ENCODE measurements at regions not wholly inside any gene's neighbourhood (a gene's known extent, or its start where the extent isn't known, plus 50 kb on each side); places are given as distances from the start of the nearest gene placed in this dataset.

DNA sequence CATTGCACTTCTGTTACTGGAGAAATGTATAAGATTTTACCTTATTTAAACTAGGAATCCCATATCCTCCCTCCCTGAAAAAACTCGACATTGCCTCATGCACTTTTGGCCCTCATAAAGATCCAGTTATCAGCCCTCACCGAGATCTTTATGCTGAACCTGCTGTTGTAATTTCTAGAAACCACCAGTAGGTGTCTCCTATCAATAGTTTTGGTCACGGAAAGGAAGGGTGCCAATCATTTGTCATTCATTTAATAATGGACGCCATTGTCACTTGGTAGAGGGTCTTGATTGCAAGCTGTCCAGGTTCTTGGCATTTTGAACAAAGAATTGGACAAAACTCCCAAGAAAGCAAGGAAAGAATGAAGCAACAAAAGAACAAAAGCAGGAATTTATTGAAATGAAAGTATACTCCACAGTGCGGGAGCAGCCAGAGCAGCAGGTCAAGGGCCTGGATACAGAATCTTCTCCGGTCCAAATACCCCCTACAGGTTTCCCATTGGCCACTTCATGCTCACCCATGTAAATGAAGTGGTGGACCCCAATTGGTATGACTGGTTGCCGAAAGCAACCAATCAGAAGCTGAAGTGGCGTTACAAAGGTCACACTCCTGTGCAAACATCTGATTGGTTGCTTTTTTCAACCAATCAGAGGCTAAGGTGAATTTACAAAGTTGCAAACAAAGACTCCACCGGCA lies 524.3 kb downstream of the PSAT1 start:
- no peak for DNase-seq

- DNase-seq = no peak
Measured at GRCh38 chr9:78826527-78826926, 529.6 kb downstream of the PSAT1 start.

- no peak for DNase-seq
Measured at GRCh38 chr9:78828521-78828920, 531.6 kb downstream of the PSAT1 start.

- no peak for DNase-seq
Measured at GRCh38 chr9:78830301-78830700, 533.4 kb downstream of the PSAT1 start.

DNA sequence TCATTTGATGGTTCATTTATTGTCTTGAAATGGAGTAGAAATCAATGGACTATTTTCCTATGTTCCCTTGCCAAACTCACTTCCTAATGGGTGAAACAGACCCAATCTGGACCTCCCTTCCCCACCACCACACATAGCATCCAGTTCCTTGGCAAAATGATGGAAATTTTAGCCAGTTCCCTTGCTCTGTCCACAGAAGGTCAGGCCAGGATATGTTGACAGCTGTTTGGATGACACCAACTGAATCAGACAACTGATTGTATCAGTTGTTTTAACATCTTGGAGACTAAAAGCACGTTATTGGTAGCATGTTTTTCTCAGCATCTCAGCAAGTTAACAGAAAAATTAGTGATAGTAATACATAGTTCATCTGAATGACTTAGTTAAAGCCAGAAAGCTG lies 534.8 kb downstream of the PSAT1 start:
- no peak for DNase-seq

DNA sequence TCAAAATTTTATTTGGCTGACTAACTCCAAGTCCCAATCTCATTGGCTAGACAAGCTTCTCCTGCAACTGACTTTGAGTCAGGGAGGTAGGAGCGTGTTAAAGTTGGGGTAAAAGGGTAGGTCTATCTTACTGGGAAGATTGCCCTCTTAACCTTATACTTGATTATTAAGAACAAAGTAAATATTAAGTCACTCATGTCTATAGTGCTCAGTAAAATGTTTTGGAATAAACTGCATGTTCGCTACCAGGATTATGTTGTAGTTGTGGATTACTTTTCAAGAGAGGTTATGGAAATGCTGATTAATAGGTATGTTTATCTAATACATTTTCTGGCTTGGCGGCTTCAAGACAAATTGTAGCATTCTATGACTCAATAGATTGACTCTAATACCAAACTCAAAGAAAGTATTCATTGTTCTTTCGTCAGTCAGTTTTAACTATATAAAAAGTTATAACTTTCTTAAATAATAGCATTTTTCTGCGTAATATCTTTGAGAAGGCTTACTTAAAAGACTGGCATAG lies 539.1 kb downstream of the PSAT1 start:
- no peak for DNase-seq

DNA sequence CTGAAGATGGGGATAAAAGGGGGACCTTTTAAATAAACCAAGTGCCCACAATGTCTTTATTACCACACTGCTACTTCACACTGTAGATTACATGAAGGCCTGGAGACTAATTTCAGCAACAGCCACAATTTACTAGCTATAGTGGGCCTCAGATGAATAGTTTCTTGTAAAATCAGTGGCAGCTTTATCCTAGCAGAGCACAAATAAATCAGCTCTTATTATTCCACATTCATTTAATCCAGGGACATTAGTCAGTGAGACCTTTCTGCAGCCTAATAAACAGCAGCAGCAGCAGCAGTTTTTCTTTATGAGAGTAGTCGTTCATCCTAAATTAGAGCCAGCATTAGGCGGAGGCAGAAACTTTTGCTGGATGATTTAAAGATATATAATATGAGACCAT lies 542.3 kb downstream of the PSAT1 start:
- DNase-seq = no peak

DNA sequence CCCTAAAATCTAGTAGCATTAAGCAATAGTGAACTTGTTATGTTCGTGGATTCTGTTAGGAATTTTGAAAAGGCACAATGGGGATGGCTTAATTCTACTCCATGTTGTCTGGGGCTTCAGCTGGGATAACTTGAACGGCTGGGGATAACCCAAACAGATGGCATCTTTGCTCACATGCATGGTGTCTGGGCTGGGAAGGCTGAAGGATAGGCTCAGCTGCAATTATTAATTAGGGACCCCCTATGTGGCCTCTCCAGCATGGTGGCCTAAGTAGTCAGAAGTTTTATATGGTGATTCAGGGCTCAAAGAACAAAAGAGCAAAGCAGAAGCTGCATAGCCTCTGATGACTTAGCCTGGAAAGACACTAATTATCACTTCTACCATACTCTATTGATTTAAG lies 551.1 kb downstream of the PSAT1 start:
- no peak for DNase-seq

- DNase-seq = no peak
Measured at GRCh38 chr9:78856144-78856543, 559.2 kb downstream of the PSAT1 start.

DNA sequence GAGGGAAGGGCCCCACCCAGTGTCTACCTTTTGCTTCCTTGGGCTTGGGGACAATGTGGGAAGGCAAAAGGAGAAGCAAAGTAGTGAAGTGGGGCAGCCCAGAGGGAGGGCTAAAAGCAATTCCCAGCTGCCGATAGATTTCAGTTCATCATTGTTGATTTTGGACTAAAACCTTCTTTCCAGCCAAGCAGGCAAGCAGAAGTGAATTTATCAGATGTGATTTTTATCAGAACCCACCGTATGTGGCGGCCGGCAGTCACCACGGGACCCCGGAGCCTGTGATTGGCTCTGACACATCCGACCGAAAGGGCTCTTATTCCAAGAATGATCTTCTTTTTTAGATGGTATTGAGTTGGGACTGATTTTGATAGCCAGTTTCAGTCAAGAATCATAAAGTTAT lies 559.9 kb downstream of the PSAT1 start:
- no peak for DNase-seq

DNA sequence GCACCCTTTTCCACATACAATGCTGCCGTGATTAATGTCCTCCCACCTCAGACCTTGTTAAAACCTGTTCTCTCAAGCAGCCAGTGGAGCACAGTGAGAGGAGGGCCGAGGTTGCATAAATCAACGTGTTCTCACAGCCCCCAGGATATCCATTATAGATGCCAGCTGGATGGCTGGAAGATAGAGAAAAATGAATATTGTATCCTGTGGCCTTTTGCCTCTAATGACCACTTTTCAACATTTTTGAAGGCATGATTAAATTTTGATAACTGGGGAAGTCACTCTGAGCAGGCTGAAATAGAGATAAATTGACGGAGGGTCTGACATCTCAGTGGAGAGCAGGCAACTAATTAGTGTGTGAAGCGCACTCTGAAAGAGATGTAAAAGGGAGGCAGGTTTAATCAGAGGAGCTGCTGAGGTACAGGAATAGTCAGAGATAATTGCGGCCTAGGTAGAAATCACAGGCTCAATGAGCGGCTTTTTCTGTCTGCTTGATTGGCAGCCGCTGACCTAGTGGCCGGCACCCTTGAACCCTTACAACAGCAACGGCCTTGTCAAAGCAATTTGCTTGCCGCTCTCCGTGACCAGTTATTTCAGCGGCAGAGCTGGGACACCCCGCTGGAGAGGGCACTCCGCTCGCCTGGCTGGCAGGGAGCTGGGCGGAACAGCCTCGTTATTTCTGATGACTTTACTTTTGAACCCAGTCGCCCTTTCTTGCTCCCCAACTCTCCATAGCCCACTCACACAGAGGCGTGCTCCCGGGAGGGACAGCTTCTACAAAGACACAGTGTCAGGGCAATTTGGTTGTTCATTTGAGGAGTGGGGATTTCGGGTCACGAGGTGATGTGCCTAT lies 560.7 kb downstream of the PSAT1 start:
- no peak for DNase-seq

DNA sequence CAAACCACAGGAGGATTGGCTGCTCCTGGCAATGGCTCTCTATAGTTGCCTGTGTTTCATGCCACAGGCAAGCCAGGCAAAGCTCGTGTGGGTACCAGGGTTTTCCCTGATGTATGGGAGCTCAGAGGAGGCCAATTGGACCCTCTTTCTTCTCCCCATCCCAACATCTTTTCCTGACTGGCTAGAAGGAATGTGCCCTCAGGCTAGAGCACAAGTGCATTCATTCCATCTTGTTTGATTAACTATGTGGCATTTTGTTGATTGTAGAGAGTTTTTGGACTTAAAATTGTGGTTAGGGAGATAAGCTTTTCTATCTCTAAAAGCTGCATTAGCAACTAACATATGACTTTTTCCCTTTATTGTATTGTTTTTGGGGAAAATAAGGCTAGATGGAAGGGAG lies 561.3 kb downstream of the PSAT1 start:
- DNase-seq = no peak

DNA sequence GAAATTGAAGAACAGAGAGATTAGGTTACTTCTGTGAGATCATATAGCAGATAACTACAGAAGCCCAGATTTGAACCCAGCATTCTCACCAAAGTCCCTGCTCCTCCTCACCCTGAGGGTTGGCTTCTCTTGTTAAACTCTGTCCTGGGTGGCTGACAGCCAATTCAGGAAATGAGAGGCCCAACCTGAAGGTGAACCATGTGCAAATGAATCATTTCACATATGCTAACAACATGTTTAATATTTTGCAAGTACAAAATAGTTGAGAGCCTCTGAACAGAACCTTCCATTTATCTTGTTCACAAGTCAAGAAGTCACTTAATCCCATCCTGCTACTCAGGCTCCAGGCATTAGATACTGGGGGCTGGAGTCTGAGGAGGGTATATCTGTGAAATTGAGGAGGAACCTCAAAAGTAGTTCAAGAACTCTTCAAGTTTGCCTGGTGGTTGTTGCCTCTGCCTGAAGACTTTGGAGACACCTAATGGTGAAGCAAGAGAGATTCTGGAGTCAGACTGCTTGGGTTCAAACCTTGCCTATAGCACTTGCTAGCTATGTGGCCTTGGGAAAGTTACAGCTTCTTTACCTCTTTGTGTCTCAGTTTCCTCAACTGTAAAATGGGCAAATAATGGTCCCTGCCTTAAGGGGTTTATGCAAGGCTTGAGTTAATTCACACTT lies 564.0 kb downstream of the PSAT1 start:
- DNase-seq = no peak

DNA sequence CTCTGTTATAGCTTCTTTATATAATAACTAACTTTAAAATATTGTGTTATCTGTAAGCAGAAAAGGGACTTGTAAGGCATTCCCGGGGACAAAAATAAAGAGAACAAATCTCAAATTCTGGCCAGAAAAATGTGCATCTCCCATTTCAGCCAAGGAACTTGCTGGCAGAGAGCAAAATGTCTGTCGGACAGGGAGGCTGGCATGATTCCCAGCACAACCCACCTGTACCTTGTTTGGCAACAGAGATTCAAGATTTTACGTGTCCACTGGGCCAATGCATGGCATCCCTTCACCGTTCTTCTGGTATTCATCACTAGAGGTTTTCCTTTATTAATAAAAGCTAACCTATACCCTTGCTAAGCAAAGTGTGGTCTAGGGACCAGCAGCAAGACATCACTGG lies 566.6 kb downstream of the PSAT1 start:
- no peak for DNase-seq

DNA sequence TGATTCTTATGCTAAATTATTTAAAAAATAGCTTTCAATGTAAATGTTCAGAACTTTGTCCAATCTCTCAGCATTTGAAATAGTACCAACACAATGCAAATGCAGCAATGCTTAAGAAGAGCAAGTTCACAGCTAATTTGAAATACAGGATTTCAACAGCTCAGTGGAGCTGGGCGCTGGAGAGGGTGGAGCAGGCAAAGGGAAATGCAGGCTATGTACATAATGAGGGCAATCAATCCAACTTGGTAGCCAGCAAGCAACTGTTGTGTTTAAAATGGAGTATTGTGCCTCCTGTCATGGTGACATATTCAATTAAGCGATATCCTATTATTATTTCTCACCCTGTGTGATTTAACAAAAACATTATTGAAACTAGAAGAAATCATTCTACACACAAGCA lies 568.8 kb downstream of the PSAT1 start:
- DNase-seq = no peak

DNA sequence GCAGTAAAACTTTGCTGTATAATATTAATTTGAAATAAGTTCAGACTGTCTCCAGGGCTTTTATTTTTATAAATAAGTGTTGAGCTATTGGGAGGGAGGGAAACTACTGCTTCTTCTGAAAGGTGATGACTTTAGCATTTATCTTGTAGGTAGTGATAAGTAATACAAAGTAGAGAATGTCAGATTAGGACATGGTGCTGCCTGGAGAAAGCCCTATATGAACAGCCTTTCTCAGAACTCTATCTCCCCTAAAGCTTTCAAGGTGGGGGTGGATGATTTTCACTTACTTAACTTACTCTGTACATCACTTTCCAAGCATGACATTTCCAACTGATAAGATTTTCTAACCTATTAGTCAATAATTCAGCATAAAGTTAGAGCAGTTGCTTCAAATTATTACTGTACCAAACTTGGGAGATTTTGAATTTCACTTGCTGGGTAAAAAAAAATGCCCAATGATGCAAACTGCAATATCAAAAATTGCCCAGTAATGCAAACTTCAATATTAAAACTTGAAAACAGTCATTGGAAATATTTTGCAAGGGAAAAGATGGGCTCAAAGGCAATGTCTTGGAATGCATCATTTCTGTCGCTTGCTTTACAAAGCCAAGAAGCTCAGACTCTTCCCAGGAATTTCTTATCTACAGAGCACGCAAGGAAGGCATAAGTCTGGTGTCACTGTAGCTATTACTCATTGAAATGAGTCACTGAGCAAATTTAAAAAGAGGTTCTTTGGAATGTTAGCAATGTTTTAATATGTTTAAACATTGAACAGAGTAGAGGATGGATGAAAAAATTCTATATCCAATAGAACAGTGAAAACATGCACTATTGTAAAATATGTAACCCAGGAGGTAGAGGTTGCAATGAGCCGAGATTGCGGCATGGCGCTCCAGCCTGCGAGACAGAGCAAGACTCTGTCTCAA lies 569.5 kb downstream of the PSAT1 start:
- DNase-seq = no peak

DNA sequence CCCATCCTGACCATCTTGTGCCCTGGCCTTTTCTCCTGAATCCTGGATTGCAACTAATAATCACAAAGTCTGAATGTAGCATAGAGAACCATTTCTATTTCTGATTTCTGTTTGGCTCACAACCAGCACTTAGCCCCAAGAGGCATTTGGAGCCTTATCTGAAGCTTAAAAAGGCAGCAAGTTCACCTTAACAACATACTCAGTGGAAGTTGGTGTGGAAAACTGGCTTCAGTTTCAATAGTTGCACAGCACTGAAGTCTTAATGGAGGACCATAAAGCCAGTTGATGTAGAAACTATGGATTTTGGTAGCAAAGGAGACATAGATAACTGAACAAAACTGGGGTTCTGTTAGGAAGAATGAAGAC lies 574.1 kb downstream of the PSAT1 start:
- no peak for DNase-seq

- no peak for DNase-seq
Measured at GRCh38 chr9:78871452-78872331, 574.8 kb downstream of the PSAT1 start.

GRCh38 chr9:78874061-78874460 lies 577.1 kb downstream of the PSAT1 start:
- DNase-seq = no peak

GRCh38 chr9:78879324-78880100 lies 582.6 kb downstream of the PSAT1 start:
- DNase-seq = no peak

DNA sequence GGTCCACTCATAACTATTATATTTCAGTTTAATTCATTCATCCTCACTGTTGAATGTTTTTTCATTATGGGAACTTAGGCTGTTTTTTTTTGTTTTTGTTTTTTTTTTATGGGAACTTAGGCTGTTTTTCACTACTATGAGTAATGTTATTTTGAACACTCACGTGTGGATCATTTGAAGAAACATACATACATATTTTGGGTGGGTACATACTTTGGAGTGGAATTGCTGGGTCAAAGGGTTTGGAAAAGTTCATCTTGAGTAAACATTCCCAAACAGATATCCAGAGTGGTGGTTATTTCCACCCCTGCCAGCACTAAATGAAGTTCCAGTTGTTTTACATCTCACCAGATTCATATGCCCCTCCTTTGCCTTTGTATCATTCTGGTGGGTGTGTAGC lies 584.4 kb downstream of the PSAT1 start:
- no peak for DNase-seq

All from SIG-M5 (cell line).